Tibial nerve (tissue), 4 donors: ENCODE measurements at regions not wholly inside any gene's neighbourhood (a gene's known extent, or its start where the extent isn't known, plus 50 kb on each side); places are given as distances from the start of the nearest gene placed in this dataset.

Source experiments
- DNase-seq, 2 donors: peaks; one replicate each; pipeline ENCODE4 v3.0.0-alpha.2; 2019; ENCODE audit warnings: low spot score in 2 of 2
- H3K27ac ChIP-seq, 4 donors: fragments of 200-600 bp; sonication (generic) in 3 of 4; one replicate each; pipeline ENCODE4 v1.5.1; 2017 to 2019; ENCODE audit warnings: mild to moderate bottlenecking in 1 of 4
- H3K27me3 ChIP-seq, 2 donors: fragments of 200-600 bp; sonication (generic) in 1 of 2; one replicate each; pipeline versions ENCODE4 v1.5.1 to v1.6.0; 2017 to 2019
- H3K36me3 ChIP-seq, 3 donors: fragments of 200-600 bp; sonication (generic); one replicate each; pipeline ENCODE4 v1.5.1; 2018 to 2019
- H3K4me1 ChIP-seq, 4 donors: fragments of 200-600 bp; sonication (generic) in 3 of 4; one replicate each; pipeline ENCODE4 v1.5.1; 2017 to 2019
- H3K4me3 ChIP-seq, 4 donors: fragments of 200-600 bp; sonication (generic) in 3 of 4; one replicate each; pipeline ENCODE4 v1.5.1; 2017 to 2019; ENCODE audit warnings: mild to moderate bottlenecking in 1 of 4, moderate library complexity in 1 of 4
- H3K9me3 ChIP-seq, 4 donors: fragments of 200-600 bp; sonication (generic) in 3 of 4; one replicate each; pipeline ENCODE4 v1.5.1; 2017 to 2019
- EP300 ChIP-seq, 2 donors: sonication (generic); formaldehyde crosslinking; IDR thresholded peaks; one replicate each; pipeline ENCODE4 v1.6.1; 2017; ENCODE audit warnings: antibody characterized with exemption in 2 of 2, mild to moderate bottlenecking in 1 of 2
- POLR2A ChIP-seq, 2 donors: fragments of 450-650 bp; IDR thresholded peaks; one replicate each; pipeline ENCODE4 v1.6.1; 2017; ENCODE audit warnings: antibody characterized with exemption in 2 of 2, mild to moderate bottlenecking in 2 of 2, moderate library complexity in 2 of 2
- WGBS, 2 donors: methylation state at CpG; one replicate each; pipeline ENCODE4 v1.1.5; 2018; 5-methylcytosine and 5-hydroxymethylcytosine counted together
- TF ChIP-seq, protein P1 (sequence below), 5 experiments: fragments of 200-600 bp in 3 of 5; fragments of 450-650 bp in 2 of 5; sonication (generic) in 3 of 5; IDR thresholded peaks; one replicate each; pipeline ENCODE4 v1.5.1; 2016 to 2019; ENCODE audit warnings: antibody characterized with exemption in 5 of 5, mild to moderate bottlenecking in 3 of 5, moderate library complexity in 2 of 5

DNA sequence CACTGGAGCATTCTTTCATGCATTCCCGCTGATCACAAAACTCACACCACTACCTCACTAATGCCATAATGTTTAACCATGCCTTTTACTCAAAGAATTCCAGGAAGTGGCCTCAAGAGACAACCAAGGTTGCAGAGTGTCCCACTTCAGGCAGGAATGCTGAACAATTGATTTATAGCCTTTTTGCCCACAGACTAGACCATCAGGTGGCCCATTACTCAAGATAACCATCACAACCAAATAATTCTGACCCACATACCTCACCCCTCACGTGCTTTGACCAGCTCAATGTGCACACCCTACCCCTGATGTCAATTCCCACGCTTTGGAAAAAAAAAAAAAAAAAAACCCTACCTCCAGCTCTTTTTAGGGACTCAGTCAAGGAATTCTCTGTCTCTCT lies 220.6 kb upstream of the UFL1 start:
- no peak for DNase-seq
- WGBS, 2 donors, result 52 to 59% methylated on average over 3 of the region's 3 CpGs
- TF ChIP-seq EP300 (IDR thresholded peaks at IDR 0.05) (no peak), POLR2A (IDR thresholded peaks at IDR 0.05) (no peak)
- TF ChIP-seq, protein P1, sequence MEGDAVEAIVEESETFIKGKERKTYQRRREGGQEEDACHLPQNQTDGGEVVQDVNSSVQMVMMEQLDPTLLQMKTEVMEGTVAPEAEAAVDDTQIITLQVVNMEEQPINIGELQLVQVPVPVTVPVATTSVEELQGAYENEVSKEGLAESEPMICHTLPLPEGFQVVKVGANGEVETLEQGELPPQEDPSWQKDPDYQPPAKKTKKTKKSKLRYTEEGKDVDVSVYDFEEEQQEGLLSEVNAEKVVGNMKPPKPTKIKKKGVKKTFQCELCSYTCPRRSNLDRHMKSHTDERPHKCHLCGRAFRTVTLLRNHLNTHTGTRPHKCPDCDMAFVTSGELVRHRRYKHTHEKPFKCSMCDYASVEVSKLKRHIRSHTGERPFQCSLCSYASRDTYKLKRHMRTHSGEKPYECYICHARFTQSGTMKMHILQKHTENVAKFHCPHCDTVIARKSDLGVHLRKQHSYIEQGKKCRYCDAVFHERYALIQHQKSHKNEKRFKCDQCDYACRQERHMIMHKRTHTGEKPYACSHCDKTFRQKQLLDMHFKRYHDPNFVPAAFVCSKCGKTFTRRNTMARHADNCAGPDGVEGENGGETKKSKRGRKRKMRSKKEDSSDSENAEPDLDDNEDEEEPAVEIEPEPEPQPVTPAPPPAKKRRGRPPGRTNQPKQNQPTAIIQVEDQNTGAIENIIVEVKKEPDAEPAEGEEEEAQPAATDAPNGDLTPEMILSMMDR (IDR thresholded peaks at IDR 0.05), result no peak

DNA sequence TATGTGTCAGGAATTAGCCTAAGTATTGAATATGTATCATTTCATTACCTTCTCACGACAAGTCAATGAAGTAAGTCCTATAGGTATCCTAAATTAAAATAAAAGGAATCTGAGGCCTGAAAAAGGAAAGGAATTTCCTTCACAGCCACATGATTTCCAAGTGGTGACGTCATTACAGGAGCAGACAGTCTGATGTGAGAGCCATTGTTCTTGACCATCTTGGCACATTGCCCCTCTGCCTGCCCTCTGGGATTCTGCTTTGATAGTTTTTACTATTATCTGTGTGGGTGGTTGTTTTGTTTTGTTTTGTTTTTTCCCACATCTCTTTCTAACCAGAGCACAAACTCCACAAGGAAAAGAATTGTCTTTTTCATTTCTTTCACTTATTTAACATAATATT lies 219.8 kb upstream of the UFL1 start:
- peaks cover 0 to 1% (median 0%) of the 10 kb centered on the region in 4 donors for H3K9me3 ChIP-seq
- no peak for DNase-seq
- no peaks in the 10 kb centered on the region for H3K27me3 ChIP-seq
- H3K36me3 ChIP-seq, result no peaks in the 10 kb centered on the region
- H3K4me3 ChIP-seq, result no peak overlapping the region
- WGBS, 2 donors, result 32 to 36% methylated on average over 2 of the region's 2 CpGs
- TF ChIP-seq, protein P1 (IDR thresholded peaks at IDR 0.05), result no peak
- no peak for TF ChIP-seq POLR2A (IDR thresholded peaks at IDR 0.05)
- TF ChIP-seq EP300 (IDR thresholded peaks at IDR 0.05), result no peak
- no peak overlapping the region for H3K27ac ChIP-seq
- no peaks in the 10 kb centered on the region for H3K4me1 ChIP-seq

More for the DNA sequence above, 220.6 kb upstream of the UFL1 start:
- Histone ChIP-seq H3K27me3 (no peaks in the 10 kb centered on the region), H3K4me1 (no peaks in the 10 kb centered on the region), H3K9me3 (peaks cover 0 to 4% (median 0%) of the 10 kb centered on the region in 4 donors), H3K27ac (no peak overlapping the region), H3K4me3 (no peak overlapping the region), H3K36me3 (no peaks in the 10 kb centered on the region)

DNA sequence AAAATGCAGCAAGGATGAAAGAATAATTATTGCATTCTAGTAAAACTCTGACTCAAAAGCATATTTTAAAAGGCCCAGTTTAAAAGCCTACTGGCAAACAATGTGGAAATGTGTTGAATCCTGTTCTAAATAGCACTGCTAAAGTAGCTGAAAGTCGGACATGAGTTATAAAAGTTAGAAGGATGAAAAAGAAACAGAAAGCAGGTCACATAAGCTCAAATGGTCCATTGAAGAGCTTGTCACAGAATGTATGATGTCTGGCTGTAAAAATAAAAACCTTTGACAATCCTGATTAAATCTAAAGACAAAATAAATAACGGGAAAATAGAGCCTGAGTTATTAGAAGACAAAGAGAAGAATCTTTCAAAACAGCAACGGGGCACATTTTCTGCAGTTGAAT lies 218.6 kb upstream of the UFL1 start:
- H3K36me3 ChIP-seq, result no peaks in the 10 kb centered on the region
- DNase-seq, result no peak
- TF ChIP-seq POLR2A (IDR thresholded peaks at IDR 0.05) (no peak), EP300 (IDR thresholded peaks at IDR 0.05) (no peak)
- TF ChIP-seq, protein P1 (IDR thresholded peaks at IDR 0.05), result no peak
- no peaks in the 10 kb centered on the region for H3K4me1 ChIP-seq
- no peak overlapping the region for H3K27ac ChIP-seq
- 63 to 72% methylated on average over 3 of the region's 3 CpGs for WGBS, 2 donors
- no peak overlapping the region for H3K4me3 ChIP-seq
- no peaks in the 10 kb centered on the region for H3K9me3 ChIP-seq
- no peaks in the 10 kb centered on the region for H3K27me3 ChIP-seq

DNA sequence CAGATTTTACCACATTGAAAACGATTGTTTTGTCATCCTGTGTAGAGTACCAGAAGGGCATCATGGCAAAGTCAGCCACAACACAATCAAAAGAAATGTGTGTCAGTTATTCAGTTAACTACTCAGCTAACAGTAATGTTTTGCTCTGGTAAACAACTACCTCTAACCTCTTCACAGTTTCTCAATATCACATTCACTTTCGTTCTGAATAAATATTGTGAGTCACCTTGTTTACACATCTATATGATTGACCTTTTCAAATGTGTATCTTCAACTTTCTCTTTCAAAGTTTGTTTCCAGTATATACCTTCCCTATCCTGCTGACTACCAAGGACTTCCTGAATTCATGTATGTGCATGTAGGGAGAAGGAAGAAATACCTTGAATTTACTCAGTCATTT lies 216.6 kb upstream of the UFL1 start:
- no peak for TF ChIP-seq POLR2A (IDR thresholded peaks at IDR 0.05)
- 57 to 59% methylated on average over 2 of the region's 2 CpGs for WGBS, 2 donors
- Histone ChIP-seq H3K9me3 (no peaks in the 10 kb centered on the region), H3K36me3 (no peaks in the 10 kb centered on the region), H3K4me1 (no peaks in the 10 kb centered on the region), H3K4me3 (no peak overlapping the region), H3K27me3 (no peaks in the 10 kb centered on the region), H3K27ac (no peak overlapping the region)
- no peak for DNase-seq

DNA sequence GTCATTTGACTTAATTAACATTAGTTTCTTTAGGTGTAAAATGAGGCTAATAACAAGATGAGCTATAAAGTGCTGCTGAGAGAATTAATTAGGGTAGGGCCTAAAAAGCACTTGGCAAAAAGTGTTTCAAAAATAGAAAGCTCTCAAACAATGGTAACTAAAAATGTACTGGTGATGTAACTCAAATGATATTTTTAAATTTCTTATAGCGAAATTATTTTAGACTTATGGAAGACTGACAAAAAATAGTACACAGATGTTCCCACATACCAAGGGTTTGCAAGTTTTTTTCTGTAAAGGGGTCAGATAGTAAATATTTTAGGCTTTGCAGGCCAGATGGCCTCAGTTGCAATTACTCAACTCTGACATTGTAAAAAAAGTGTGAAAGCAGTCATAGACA lies 190.7 kb upstream of the UFL1 start:
- 47 to 61% methylated on average over 1 of the region's 1 CpG for WGBS, 2 donors
- Histone ChIP-seq H3K4me1 (no peaks in the 10 kb centered on the region), H3K27ac (no peak overlapping the region), H3K4me3 (no peak overlapping the region), H3K36me3 (no peaks in the 10 kb centered on the region), H3K27me3 (no peaks in the 10 kb centered on the region), H3K9me3 (peaks cover 0 to 7% (median 0%) of the 10 kb centered on the region in 4 donors)
- no peak for DNase-seq
- TF ChIP-seq POLR2A (IDR thresholded peaks at IDR 0.05) (no peak), EP300 (IDR thresholded peaks at IDR 0.05) (no peak)
- TF ChIP-seq, protein P1 (IDR thresholded peaks at IDR 0.05), result no peak

DNA sequence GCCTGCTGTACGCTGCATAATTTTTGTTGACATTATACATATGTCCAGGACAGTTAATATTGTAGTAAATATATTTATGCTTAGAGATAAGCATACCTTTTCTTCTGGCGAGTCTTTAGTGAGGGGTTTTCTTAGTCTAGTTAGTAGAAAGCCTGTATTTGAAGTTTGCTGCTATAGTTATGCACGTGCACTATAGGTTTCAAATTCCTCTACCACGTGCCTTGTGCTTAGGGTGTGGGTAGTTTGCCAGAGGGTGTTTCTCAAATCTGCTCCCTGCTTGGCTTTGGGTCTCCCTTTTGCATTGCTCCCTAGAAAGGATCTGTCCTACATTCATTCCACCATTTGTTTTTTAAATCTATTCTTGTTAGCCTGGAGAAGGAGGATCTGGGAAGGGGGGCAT lies 181.4 kb upstream of the UFL1 start:
- Histone ChIP-seq H3K27ac (no peak overlapping the region), H3K27me3 (no peaks in the 10 kb centered on the region), H3K9me3 (peaks cover 0 to 10% (median 0%) of the 10 kb centered on the region in 4 donors), H3K4me1 (no peaks in the 10 kb centered on the region), H3K4me3 (no peak overlapping the region), H3K36me3 (no peaks in the 10 kb centered on the region)
- 65 to 73% methylated on average over 4 of the region's 4 CpGs for WGBS, 2 donors
- DNase-seq, result no peak
- no peak for TF ChIP-seq POLR2A (IDR thresholded peaks at IDR 0.05)
- TF ChIP-seq, protein P1 (IDR thresholded peaks at IDR 0.05), result no peak
- no peak for TF ChIP-seq EP300 (IDR thresholded peaks at IDR 0.05)
